ENCODE measurements at regions not wholly inside any gene's neighbourhood (a gene's known extent, or its start where the extent isn't known, plus 50 kb on each side); places are given as distances from the start of the nearest gene placed in this dataset.

DNA sequence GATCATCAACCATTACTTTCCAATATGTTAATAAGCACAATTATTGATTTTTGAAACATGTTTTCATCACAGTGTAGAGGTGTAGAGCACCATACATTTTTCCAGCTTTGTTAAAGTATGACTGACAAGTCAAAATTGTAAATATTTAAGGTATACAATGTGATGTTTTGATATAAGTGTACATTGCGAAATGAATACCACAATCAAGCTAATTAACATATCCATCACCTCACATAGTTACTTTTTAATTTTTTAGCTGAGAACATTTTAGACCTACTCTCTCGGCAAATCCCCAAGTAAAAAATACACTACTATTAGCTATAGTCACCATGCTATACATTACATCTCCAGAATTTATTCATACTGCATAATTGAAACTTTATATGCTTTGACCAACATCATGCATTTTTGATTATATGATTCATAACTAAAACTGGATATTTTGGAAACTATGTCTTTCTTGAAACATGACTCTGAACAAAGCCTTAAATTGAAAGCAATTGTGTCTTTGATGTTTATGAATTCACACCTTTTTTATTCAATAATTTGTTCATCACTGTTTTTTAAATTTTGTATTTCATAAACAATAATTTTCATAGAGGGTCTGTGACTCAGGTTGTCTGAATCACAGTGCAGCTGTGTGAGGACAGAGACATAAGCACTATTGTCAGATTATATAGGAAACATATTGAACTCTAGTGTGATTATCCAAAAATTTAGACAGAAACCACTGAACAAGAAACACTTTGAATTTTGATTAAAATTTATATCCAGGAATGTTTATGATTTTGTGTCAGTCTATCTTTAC lies 486.1 kb downstream of the SEMA3D start:
- TF ChIP-seq SIN3A (IDR thresholded peaks at IDR 0.05; ENCODE audit: borderline replicate concordance, insufficient read depth, low read length), result no peak
- no peak for TF ChIP-seq REST (IDR thresholded peaks at IDR 0.05; ENCODE audit: insufficient read depth in 1 of 2, low read depth in 2 of 2, low read length in 2 of 2)
- TF ChIP-seq POLR2AphosphoS5 (IDR thresholded peaks at IDR 0.05; ENCODE audit: low read depth, low read length), result no peak
- TF ChIP-seq FOXP2 (optimal IDR thresholded peaks at IDR 0.05; ENCODE audit: borderline replicate concordance, extremely low read depth, extremely low read length, insufficient read depth), result no peak
- TF ChIP-seq TAF1 (IDR thresholded peaks at IDR 0.05; ENCODE audit: borderline replicate concordance, insufficient read depth, low read length), result no peak

GRCh38 chr7:84697506-84697905 lies 489.4 kb downstream of the SEMA3D start:
- no peak for TF ChIP-seq POLR2AphosphoS5 (IDR thresholded peaks at IDR 0.05; ENCODE audit: low read depth, low read length)
- no peak for TF ChIP-seq FOXP2 (optimal IDR thresholded peaks at IDR 0.05; ENCODE audit: borderline replicate concordance, extremely low read depth, extremely low read length, insufficient read depth)
- TF ChIP-seq SIN3A (IDR thresholded peaks at IDR 0.05; ENCODE audit: borderline replicate concordance, insufficient read depth, low read length), result no peak

DNA sequence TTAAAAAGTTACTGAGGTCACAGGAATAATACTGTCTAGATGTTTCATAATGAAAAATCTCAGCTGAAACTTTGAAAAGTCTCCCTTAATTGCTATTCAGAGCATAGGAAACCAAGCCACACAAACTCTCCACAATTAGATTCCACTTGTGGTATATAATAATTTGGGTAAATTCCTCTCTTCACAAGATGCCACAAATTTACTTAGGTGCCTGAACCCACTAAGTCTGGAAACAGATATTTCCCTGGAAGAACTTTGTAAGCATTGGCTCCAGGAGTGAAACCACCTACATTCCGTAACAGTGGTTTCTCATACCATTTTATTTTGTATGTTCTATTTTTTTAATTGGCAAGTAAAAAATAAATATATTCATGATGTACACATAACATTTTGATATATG lies 493.4 kb downstream of the SEMA3D start:
- TF ChIP-seq SIN3A (IDR thresholded peaks at IDR 0.05; ENCODE audit: borderline replicate concordance, insufficient read depth, low read length) (no peak), REST (IDR thresholded peaks at IDR 0.05; ENCODE audit: insufficient read depth in 1 of 2, low read depth in 2 of 2, low read length in 2 of 2) (no peak), FOXP2 (optimal IDR thresholded peaks at IDR 0.05; ENCODE audit: borderline replicate concordance, extremely low read depth, extremely low read length, insufficient read depth) (no peak), POLR2AphosphoS5 (IDR thresholded peaks at IDR 0.05; ENCODE audit: low read depth, low read length) (no peak), TAF1 (IDR thresholded peaks at IDR 0.05; ENCODE audit: borderline replicate concordance, insufficient read depth, low read length) (no peak)

- TF ChIP-seq SIN3A (IDR thresholded peaks at IDR 0.05; ENCODE audit: borderline replicate concordance, insufficient read depth, low read length) (no peak), FOXP2 (optimal IDR thresholded peaks at IDR 0.05; ENCODE audit: borderline replicate concordance, extremely low read depth, extremely low read length, insufficient read depth) (no peak), REST (IDR thresholded peaks at IDR 0.05; ENCODE audit: insufficient read depth in 1 of 2, low read depth in 2 of 2, low read length in 2 of 2) (no peak), TAF1 (IDR thresholded peaks at IDR 0.05; ENCODE audit: borderline replicate concordance, insufficient read depth, low read length) (no peak), POLR2AphosphoS5 (IDR thresholded peaks at IDR 0.05; ENCODE audit: low read depth, low read length) (no peak)
Measured at GRCh38 chr7:84688671-84689070, 494.1 kb upstream of the SEMA3A start.

DNA sequence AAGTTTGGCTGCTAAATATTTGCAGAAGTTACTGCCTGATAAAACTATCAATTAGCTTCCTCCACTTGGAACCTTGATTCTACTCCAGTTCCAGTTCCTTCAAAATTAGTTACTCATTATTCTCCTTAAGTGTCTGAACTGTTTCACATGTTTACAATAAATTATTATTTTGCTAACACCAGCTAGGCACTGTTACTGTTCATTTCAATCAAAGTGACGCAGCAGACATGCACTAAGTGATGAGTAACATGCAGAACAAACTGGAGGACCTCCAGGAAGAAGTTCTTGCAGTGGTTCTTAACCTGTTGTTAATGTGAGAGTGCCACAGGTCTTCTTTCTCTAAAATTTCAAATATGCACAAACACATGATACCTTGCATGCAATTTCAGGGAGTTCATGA lies 491.8 kb upstream of the SEMA3A start:
- no peak for TF ChIP-seq POLR2AphosphoS5 (IDR thresholded peaks at IDR 0.05; ENCODE audit: low read depth, low read length)
- no peak for TF ChIP-seq FOXP2 (optimal IDR thresholded peaks at IDR 0.05; ENCODE audit: borderline replicate concordance, extremely low read depth, extremely low read length, insufficient read depth)

GRCh38 chr7:84684836-84685480 lies 490.4 kb upstream of the SEMA3A start:
- no peak for TF ChIP-seq FOXP2 (optimal IDR thresholded peaks at IDR 0.05; ENCODE audit: borderline replicate concordance, extremely low read depth, extremely low read length, insufficient read depth)
- TF ChIP-seq REST (IDR thresholded peaks at IDR 0.05; ENCODE audit: insufficient read depth in 1 of 2, low read depth in 2 of 2, low read length in 2 of 2), result no peak

Data from PFSK-1 (cell line).